ENCODE measurements at regions not wholly inside any gene's neighbourhood (a gene's known extent, or its start where the extent isn't known, plus 50 kb on each side); places are given as distances from the start of the nearest gene placed in this dataset.

DNA sequence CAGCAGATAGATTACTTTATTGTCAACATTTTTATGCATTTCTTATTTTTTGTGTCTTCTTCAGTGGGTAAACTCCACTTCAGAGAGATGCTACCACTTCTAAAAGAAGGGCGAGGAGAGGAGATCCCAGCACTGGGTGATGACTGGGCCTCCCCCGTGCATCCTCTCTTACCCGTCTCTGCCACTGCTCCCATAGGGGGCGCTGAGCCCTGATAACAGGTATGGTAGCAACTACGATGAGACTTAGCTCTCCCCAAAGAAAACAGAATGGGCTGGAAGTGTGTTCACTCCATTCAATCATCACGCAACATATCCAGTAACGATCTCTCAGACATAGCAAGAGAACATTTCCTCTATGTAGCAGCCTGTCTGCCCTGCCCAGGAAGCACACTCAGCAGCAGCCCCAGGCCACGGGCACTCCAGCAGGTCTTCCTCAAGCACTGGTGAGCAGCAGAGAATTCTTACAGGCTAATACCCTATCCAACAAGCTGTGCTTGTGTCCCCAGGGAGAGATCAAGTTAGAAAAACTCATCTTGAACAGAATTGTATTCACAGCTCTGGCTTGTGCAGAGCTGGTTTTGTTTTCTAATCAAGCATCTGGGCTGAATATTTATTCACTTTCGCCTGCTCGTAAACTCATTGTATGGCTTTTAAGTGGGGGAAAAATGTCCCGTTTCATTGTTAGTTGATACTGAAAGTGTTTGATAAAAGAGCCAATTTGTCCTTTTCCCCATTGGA is 533.1 kb upstream of the CDH4 start:
- no peak for TF ChIP-seq EP300 (IDR thresholded peaks at IDR 0.05; ENCODE audit: borderline replicate concordance in 1 of 2, low read depth in 2 of 2, low read length in 2 of 2)
- TF ChIP-seq KDM5A (IDR thresholded peaks at IDR 0.05; ENCODE audit: low read length) = no peak
- TF ChIP-seq, protein P1, sequence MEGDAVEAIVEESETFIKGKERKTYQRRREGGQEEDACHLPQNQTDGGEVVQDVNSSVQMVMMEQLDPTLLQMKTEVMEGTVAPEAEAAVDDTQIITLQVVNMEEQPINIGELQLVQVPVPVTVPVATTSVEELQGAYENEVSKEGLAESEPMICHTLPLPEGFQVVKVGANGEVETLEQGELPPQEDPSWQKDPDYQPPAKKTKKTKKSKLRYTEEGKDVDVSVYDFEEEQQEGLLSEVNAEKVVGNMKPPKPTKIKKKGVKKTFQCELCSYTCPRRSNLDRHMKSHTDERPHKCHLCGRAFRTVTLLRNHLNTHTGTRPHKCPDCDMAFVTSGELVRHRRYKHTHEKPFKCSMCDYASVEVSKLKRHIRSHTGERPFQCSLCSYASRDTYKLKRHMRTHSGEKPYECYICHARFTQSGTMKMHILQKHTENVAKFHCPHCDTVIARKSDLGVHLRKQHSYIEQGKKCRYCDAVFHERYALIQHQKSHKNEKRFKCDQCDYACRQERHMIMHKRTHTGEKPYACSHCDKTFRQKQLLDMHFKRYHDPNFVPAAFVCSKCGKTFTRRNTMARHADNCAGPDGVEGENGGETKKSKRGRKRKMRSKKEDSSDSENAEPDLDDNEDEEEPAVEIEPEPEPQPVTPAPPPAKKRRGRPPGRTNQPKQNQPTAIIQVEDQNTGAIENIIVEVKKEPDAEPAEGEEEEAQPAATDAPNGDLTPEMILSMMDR (IDR thresholded peaks at IDR 0.05; ENCODE audit: control extremely low read depth in 1 of 3, insufficient read depth in 1 of 3, low read depth in 1 of 3, low read length in 3 of 3) = peak; percentile 52 to 83 (median 81)
- TF ChIP-seq NRF1 (IDR thresholded peaks at IDR 0.05; ENCODE audit: low read depth, low read length) = no peak
- TF ChIP-seq KDM1A (IDR thresholded peaks at IDR 0.05; ENCODE audit: borderline replicate concordance, low read length) = no peak
- TF ChIP-seq CBX5 (IDR thresholded peaks at IDR 0.05; ENCODE audit: low read depth, low read length) = no peak

All from H1 (cell line).